ENCODE measurements at regions not wholly inside any gene's neighbourhood (a gene's known extent, or its start where the extent isn't known, plus 50 kb on each side); places are given as distances from the start of the nearest gene placed in this dataset.

DNA sequence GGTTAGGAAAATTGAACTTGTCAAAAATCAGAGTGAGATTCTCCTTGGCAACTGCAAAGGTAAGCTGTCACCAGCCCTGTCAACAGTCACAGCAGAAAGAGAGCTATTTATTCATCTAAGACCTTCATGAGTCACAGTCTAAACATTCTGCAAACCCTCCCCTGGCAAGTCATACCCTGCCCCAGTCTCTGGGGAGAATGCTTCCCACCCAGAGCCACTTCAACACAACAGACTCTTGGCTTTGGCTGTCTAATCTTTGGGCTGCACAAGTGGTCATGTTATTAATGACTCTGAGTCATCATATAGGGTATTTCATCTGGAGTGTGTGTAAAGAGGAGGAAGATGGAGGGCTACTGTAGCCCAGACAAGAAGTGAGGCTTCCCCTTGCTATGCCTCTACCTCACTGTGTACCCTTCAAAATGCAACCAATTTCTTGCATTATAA is 153.4 kb downstream of the CCDC34 start:
- no peak overlapping the region for H3K4me3 ChIP-seq (ENCODE audit: low read depth, low read length)
- TF ChIP-seq, protein P1, sequence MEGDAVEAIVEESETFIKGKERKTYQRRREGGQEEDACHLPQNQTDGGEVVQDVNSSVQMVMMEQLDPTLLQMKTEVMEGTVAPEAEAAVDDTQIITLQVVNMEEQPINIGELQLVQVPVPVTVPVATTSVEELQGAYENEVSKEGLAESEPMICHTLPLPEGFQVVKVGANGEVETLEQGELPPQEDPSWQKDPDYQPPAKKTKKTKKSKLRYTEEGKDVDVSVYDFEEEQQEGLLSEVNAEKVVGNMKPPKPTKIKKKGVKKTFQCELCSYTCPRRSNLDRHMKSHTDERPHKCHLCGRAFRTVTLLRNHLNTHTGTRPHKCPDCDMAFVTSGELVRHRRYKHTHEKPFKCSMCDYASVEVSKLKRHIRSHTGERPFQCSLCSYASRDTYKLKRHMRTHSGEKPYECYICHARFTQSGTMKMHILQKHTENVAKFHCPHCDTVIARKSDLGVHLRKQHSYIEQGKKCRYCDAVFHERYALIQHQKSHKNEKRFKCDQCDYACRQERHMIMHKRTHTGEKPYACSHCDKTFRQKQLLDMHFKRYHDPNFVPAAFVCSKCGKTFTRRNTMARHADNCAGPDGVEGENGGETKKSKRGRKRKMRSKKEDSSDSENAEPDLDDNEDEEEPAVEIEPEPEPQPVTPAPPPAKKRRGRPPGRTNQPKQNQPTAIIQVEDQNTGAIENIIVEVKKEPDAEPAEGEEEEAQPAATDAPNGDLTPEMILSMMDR (IDR thresholded peaks at IDR 0.05; ENCODE audit: borderline replicate concordance, insufficient read depth, low read depth, low read length) = no peak

DNA sequence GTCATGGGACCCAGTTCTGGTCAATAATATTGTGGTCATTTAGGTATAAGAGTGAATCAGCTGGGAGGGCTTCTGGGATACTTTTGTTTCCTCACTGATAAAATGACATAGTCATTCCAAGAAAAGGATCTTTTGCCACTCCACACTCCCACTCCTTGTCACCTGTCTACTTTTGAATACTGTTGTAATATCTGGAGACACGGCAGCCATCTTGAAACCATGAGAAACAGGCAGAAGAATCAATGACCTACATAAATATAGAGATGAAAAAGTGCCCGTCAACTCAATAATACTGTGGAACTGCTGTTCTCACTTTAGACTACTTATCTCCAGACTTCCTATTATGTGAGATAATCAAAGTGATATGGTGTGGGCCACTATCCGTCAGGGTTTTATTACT is 154.2 kb downstream of the CCDC34 start:
- no peak overlapping the region for H3K4me3 ChIP-seq (ENCODE audit: low read depth, low read length)
- TF ChIP-seq, protein P1 (IDR thresholded peaks at IDR 0.05; ENCODE audit: borderline replicate concordance, insufficient read depth, low read depth, low read length) = no peak

DNA sequence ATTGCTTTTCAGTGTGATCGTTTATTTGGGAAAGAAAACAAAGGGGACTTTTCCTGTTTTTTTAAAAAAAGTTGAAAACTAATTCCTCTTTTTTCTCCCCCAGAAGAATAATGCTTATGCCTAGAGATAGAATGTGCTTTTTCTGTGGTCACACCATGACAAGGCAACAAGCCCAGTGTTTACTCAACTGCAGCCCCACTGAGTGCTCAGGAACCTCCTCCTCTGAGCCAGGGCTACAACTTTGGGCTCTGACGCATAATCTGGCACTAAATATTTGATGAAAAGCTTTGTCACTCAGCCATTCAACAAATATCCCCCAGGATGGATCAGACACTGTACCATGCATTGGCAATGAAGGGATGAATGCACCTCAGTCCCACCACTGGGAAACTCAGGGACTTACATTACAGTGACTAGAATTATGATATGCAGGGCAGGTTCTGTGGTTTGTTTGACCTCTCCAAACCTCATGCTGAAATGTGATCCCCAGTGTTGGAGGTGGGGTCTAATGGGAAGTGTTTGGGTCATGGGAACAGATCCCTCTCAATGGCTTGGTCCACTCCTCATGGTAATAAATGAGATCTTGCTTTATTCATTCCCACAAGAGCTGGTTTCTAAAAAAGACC is 155.9 kb downstream of the CCDC34 start:
- TF ChIP-seq, protein P1 (IDR thresholded peaks at IDR 0.05; ENCODE audit: borderline replicate concordance, insufficient read depth, low read depth, low read length) = no peak
- H3K4me3 ChIP-seq (ENCODE audit: low read depth, low read length) = no peak overlapping the region

DNA sequence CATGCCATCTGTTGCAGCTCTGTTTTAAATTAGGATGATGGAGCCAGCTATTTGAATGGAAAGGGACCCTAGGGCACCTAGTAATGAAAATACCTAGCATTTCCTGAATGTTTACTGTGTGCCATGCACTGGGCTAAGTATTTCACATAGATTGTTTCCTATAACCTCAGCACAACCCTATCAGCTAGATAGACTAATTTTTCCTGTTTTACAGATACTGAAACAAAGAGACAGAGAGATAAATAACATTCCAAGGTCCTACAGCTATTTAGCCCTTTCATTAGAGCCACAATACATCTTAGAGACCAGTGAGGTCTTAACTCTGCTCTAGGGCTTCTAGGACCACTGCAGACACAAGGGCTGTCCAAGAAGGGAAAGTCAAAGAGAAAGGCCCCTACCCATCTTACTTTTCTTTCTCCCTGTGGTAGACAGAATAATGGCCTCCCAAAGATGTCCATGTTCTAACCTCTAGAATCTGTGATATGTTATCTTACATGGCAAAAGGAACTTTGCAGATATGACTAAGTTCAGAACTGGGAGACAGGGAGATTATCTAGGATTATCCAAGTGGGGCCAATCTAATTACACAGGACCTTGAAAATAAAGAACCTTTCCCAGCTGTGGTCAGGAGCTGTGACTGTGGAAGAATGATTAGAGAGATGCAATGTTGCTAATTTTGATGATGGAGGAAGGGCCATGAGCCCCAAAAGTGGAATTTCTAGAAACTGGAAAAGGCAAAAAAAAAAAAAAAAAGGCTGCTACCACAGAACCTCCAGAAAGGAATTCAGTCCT is 157.0 kb downstream of the CCDC34 start:
- no peak overlapping the region for H3K4me3 ChIP-seq (ENCODE audit: low read depth, low read length)
- TF ChIP-seq, protein P1 (IDR thresholded peaks at IDR 0.05; ENCODE audit: borderline replicate concordance, insufficient read depth, low read depth, low read length) = no peak

DNA sequence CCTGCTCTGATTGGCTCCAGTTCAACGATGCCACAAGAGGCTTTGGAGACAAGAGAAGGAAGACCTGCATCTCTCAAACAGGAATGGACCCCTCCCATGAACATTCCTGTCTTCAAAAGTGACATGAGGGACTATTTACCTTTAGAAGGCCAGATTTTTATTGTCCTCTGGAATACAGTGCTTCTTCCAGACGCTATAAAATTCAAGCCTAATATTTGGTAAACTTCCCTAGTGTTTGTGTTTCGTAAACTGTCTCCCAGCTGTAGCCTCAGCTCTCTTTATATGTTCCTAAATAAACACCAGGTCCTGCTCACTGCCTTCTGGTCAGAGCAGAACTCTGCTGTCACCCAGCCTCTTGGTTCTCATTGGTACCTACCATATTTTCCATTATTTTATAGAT is 157.8 kb downstream of the CCDC34 start:
- TF ChIP-seq, protein P1 (IDR thresholded peaks at IDR 0.05; ENCODE audit: borderline replicate concordance, insufficient read depth, low read depth, low read length) = no peak
- no peak overlapping the region for H3K4me3 ChIP-seq (ENCODE audit: low read depth, low read length)

DNA sequence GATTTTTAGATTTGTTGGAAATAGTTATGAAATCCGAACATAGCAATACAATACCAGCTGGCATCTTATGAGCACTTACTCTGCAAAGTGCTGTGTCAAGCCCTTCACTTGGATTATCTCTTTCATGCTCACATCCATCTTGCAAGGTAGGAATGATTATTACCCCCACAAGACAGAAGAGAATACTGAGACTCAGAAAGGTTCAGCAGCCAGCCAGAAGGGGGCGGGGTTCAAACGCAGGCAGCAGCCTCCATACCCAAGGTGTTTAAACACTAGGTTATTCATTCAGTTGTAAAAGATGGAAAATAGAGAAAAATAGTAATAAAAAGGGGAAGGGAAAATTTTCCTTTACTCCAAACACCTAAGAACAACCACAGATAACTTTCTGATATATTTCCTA is 158.5 kb downstream of the CCDC34 start:
- no peak overlapping the region for H3K4me3 ChIP-seq (ENCODE audit: low read depth, low read length)
- TF ChIP-seq, protein P1 (IDR thresholded peaks at IDR 0.05; ENCODE audit: borderline replicate concordance, insufficient read depth, low read depth, low read length) = peak; percentile 61; the same call in 1 of the 2 replicates

Measured in GM12875 (cell line).